HT1080 (cell line): ENCODE measurements at regions not wholly inside any gene's neighbourhood (a gene's known extent, or its start where the extent isn't known, plus 50 kb on each side); places are given as distances from the start of the nearest gene placed in this dataset.

Experiments
- DNase-seq: peaks from one replicate; pipeline ENCODE4 v3.0.0-alpha.2; 2015; ENCODE audit warnings: low read depth

DNA sequence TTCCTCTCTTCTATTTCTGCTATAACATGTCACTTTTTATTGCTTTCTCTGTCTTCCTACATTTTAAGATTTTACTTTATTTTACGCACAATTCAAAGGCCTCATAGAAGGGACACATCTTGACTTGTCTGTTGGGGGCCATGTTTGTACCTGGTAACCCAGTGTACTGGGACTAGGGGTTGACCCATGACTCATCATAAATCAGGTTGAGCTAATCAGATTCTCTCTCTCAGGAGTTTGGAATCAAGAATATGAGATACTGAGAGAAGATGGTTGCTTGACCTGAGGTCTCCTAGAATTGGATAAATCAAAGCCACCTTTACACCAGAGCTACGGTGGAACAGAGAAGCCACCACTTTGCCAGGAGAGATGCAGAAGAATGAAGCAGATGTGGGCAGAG, 153.0 kb downstream of the UXS1 start:
- no peak for DNase-seq

DNA sequence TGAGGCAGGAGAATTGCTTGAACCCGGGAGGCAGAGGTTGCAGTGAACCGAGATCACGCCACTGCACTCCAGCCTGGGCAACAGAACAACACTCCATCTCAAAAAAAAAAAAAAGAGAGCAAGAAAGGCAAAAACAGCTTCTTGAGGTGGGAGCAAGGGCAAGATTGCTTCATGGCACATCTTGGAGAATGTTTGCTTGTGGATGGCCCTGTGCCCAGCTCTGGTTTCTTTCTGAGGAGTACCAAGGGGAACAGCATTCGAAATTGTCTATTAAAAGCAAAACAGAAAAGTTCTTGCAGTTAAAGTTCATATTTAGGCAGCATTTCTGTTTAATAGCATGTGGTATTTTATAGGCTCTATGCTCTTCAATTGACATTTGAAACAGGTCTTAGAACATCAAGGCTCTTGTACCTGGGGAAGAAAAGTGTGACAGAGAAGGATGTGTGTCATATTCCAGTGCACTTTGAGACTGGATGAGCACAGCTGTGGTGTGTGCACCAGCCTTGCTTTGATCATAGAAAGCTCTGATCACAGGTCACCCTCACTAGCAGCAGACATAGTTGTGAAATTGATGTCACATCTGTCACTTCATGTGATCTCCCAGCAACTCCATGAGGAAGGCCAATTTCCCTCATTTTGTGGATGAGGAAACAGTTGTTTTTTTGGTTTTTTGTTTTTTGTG, 154.3 kb downstream of the UXS1 start:
- no peak for DNase-seq

DNA sequence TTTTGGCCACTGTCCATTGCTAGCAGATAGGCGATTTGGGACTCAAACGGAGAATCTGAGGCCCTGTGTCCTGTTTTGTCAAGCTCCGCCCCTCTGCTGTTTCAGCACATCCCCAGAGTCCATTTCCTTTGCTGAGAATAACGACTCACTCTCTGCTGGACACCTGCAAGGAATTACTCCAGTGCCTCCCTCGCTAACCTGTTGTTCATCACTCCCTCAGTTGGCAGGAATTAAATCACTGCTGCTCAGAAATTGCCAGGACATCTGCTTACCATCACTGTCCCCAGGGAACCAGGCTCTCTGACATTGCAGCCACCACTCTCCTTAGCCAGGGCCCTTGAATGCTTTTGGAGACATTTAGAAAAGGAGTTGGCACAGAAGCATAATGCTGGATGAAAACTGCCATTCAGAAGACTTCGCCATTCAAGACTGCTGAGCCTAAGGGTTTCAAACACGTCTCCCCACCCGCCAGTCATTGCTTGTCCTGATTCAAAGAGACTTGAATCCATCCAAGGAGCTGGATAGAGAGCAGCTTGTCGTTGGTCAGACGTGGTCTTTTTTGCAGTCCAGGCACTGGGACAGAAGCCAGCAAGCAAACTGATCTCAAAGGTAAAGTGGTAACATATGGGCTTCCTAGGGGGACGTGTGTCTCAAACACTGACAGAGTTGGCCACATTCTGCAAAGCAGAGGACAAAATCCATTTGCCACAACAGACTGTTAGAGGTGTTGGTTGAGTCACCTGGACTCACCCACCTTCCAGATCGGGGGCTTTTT, 155.3 kb downstream of the UXS1 start:
- DNase-seq: no peak

DNA sequence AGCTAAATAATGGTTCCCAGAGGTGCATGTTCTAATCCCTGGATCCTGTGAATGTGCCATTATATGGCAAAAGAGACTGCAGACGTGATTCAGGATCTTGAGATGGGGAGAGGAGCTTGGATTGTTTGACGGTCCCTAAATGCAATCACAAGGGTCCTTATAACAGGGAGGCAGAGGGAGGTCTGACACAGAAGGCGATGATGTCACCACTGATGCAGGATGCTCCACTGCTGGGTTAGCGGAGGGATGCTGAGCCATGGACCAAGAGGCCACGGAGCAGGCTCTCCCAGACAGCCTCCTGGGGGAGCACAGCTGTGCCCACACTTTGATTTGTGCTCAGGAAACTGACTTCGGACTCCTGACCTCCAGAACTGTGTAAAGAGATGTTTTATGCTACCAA, 156.2 kb downstream of the UXS1 start:
- no peak for DNase-seq

DNA sequence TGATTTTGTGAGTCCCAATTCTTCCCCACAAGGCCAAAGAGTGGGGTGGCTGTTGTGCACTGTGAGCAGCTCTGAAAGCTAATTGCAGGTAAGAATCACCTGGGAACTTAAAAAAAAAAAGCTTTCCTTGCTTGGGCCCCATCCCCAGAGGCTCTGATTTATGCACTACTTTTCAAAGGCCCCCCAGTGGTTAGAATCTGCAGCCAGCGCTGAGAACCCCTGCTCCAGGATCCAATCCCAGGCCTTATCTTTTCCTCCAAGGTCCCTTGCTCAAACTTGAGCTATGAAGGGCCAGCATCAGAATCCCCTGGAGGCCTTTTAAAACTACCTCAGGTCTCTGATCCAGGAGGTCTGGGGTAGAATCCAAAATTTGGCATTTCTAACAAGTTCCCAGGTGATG, 156.8 kb downstream of the UXS1 start:
- DNase-seq: no peak

DNA sequence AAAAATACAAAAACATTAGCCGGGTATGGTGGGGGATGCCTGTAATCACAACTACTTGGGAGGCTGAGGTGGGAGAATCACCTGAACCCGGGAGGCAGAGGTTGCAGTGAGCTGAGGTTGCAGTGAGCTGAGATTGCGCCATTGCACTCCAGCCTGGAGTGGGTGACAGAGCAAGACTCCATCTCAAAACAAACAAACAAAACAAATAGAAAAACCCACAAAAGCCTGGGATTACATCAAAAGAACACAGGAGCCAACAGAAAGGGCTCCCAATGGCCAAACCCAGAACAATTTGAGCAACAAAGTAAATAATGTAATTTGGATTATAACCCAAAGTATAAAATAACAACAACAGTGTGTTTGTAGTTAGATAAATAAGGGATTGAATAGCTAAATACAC, 159.8 kb downstream of the UXS1 start:
- no peak for DNase-seq

DNA sequence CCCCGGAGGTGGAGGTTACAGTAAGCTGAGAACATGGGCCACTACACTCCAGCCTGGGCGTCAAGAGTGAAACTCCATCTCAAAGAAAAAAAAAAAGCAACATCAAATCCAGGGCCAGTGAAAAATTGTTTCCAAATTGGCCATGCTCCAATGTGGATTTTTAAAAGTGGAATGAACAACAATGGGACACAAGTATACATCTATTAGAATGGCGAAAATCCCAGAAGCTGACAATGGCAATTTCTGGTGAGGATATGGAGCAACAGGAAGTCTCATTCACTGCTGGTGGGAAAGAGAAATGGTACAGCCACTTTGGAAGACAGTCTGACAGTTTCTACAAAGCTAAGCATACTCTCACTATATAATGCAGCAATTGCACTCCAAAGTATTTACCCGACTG, 161.4 kb downstream of the UXS1 start:
- DNase-seq: no peak

DNA sequence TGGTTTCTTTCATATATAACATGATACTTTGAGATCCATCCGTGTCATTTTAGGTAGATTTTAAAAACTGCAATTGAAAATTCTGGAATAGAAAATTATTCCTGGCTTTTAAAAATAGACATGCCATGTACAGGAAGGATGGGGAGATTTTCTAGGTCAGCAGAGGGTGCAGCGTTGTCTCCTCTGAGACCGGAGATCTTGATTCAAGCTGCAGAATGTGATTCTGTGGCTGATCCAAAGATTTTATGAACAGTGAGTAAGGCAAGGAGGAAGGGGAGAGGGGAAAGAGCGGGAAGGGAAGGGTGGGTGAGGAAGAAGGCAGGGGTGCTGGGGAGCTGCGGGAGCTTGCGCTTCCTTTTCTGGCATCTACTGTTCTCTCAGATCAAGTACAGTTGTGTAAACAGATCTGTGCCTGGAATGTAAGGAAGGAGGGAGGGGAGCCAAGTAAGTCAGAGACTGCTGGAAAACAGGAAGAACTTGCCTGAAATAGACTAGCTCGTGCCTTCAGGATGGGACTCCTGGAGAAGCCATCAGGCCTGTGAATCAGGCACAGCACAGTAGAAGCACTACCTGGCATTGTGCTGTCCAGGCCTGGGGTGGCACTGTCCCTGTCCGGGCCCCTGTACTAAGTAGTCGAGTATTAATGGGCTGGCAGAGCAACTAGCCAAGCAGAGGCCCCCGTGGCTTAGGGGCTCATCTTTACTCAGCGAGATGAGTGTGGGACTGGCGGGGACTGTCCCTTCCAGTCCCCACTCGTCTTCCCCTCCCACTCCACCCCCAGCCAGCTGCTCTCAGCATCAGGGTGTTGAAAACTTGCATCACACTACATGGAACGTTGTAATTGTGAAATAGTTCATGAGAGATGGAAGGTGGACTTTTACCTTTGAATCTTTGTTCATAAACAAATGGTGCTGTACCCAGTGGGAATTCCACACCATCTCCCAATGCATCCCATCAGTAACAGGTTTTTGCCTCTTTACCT, 163.5 kb downstream of the UXS1 start:
- DNase-seq: peak; percentile 58

DNA sequence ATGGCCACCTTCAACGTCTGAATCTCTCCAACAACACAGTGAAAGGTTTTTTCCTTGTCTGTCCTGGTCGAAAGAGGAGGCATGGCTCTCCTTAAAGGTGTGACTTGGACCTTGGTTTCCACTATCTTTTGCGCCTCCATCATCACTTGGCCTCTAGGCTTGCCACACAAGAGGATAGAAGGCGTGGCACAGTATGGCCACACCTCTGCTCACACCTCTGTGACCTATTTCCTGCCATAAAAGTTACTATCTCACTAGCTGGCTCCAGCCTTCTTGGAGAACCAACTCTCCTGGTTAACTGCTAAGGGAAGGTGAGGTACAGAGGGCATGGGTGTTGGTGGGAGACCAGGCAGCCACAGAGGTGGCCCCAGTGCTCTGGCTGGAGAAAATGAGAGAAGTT, 165.9 kb downstream of the UXS1 start:
- no peak for DNase-seq

DNA sequence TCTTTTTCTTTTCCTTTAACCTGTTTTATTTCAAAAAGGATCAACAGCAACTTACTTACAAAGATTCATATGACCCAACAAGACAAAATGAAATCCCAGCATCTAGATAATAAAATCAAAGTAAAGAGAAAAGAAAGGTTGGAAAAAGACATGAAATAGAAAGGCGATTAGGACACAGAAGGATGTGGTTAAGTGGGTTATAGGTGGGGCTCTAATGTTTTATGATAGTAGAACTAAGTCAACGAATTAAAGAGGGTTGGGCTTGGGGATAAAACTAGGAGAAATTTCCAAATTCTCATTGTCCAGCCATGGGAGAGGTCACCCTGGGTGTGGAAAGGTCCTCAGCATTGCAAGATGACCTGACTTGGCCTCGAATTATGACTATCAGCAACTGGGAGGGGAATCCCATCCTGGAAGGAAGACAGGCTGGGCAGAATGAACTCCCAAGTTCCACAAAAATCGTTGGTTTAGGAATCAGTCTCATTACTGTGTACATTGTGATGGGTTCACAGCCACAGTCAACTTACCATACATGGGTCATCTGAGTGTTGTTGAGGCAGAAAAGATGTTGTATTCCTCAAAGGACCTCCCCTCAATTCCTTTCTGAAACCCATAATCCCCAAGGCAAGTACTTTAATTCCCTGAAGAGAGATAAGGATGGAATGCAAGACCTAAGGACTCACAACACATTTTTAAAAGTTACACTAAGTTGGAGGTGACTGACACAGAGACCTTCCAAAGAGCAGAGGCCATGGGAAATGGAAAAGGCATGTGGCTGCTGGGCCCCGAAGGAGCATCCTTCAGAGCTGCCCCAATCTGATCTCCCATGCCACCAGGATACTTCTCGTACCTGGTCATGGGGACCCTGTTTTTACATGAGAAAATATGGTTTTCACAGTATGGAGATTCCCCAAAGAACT, 167.6 kb downstream of the UXS1 start:
- no peak for DNase-seq

DNA sequence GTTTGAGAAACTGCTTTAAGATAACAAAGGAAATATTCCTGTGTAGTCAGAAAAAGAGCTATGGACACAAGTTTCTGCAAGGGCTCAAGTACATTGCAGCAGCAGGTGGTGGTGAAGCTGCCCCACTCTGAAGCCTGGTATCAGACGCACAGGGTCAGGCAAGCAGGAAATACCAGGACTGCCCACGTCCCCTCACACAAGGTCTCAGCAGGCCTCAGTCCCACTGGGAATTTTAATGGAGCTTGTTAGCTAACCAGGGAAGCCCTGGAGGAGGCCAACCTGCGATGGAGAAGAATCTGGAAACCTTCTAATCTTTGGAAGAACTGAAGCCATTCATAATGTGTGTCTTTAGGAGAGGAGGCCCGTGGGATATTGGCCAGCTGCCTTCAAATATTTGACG, 168.3 kb downstream of the UXS1 start:
- DNase-seq: no peak

DNA sequence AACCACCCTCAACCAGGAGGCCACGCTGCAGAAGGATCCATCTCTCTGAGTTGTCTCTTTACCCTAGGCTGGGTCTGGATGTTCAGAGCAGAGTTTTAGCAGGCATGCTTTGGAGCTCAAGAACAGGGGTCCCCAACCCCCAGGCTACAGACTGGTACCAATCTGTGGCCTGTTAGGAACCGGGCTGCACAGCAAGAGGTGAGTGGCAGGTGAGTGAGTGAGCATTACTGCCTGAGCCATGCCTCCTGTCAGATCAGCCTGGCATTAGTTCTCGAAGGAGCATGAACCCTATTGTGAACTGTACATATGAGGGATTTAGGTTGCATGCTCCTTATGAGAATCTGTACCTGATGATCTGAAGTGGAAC, 172.5 kb downstream of the UXS1 start:
- no peak for DNase-seq

DNA sequence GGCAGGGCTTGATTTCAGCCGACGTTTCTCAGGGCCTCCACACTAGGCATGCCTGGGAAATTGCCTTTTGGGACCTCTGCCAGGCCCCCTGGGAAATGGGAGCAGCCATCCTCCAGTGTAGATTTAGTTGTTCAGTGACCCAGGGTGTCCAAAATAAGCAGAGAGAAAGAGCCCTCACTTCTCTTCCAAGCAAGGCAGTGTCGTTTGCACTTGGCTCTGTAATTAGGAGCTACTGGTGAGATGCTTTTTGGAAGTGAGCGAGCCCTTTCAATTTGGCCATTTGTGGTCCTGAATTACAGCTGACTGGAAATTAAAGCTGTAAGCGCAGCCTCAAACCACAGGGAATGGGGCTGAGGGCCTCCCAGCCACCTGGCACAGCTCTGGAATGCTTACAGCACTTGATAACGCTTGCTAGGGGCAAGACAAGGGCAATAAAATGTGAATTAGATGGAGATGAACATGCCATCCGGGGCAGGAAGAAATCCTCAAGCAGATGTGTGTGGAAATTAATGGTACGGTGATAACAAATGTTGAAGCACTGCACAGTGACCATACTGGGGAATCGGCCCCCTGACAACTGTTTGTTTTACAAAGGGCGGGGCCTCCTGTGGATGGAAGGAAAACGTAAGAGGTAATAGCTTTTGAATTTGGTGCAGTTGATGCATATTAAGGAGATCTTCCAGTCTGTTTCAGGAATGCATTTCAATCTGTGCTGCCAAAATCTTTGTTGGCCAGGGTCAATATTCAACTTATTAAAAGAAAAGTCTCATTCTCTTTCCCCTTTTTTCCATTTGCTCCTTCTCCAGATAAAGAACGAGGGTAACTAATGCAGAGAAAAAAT, 173.1 kb downstream of the UXS1 start:
- DNase-seq: no peak

DNA sequence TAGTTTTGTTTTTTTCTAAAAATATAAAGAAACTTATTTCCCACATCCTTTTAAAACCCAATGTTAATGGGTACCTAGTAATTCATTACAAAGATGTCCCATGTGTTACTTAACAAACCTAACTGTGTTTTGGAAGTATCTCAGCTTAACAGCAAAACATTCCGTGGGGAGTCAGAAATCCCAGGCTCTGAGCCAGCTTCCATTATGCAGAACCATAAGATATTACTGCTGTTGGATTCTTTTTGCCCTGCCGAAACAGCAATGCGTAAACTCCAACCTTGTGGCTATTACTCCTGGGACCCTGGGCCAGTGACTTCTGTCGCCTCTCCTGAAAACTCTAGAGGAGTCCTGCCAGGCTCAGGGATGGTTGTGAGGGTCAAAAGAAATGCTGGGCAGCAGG, 174.1 kb downstream of the UXS1 start:
- DNase-seq: no peak

DNA sequence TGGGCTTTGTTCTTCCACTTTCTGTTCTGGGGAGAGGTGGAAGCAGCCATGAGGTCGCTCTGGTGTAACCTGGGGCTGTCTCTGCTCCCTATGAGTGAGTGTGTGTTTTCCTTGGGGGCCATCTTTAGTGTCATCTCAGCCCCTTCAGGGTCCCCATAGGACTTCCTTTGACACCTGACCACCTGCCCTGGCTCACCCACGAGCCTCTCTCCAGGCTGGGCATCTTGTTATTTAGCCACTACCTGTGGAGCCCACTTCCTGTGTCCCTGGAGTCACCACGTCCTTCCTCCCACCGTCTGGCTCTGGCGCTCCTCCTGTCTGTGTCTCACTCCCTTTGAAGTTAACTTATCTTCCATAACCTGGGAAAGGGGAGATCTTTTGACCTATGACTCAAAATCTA, 176.0 kb downstream of the UXS1 start:
- DNase-seq: no peak

DNA sequence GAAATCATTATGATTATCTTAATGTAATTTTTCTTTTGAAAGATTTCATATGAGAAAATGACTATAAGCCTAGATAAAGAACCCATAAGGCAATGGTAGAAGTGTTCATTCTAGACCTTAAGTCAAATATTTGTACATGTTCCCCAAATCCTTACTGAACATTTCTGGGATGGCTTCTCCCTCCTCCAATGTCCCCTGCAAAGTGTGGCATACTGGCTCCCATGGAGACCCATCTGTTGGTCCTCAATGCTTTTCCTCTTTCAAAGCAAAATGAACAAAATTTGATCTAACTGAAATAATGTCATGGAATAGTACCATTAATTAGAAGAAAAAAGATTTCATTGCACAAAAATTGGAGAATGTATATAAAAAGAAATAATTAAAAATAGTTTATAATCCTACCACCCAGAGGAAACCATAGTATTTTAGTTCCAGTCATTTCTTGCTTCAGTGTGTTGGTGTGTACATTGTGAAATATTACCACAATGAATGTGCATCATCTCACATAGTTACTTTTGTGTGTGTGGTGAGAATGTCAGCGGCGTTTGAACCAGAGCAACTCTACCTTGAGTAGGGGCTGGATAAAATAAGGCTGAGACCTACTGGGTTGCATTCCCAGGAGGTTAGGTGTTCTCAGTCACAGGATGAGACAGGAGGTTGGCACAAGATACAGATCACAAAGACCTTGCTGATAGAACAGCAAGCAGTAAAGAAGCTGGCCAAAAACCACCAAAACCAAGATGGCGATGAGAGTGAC, 181.3 kb downstream of the UXS1 start:
- DNase-seq: no peak

DNA sequence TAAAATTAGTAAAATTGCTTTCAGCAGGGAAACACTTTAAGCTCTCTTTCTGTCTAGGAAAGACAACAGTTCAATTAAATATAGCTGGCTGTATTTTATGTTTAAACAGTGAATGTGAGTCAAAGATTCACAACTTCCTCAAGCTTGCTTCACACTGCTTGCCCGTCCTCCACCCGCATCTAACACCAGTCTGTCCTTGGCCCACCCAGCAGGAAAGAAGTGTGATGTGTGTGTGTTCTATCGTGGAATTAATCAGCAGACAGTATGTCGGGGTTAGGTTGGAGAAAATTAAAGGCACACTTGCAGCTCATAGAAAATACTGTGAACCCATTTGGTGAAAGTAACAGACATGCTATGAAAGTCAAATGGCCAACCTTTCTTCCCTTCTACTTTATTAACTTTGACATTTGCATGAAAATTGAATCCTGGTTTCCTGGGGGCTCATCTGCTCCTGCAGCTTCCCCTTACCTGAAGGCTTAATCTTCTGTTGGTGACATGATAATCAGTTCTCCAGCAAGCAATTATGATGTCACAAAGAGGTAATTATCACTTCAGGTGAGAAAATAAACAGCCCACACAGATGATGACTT, 182.0 kb downstream of the UXS1 start:
- no peak for DNase-seq

DNA sequence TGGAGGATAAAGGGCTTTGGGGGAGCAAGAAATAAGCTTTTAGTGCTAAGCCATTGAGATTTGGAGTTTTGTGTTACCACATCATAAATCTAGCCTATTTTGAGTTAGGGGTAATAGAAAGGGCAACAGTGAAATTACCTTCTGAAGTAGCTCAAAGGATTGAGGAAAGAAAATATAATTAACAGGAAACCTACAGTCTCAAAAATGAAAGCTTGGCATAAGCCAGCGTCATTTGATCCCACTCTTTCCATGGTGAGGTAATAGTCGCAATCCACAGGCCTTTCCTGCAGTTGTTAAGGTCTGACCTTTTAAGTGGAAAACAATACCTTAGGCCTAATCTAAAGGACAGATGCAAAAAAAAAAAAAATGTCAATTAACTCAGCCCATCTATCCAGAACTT, 182.7 kb downstream of the UXS1 start:
- no peak for DNase-seq

DNA sequence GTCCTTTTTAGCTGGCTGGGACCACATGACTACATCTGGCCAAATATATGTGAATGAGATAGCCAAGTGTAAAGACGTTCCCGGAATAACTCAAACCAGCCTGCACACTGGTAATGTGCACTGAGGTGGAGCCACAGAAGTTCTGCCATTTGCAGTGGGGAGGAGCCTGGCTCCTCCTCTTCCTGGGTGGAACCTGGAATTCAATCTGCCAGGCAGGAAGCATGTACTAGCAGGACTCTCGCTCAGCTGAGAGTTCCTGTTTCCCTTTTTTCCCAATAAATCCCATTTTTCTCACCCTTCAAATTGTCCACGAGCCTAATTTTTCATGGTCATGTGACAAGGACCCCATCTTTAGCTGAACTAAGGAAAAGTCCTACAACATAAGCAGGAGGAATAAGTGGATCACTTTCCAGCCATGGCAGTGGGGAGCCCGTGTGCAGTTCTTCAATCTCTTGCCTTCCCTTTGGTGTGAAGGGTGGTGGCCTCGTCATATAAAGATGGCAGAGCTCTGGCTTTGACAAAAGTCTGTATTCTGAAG, 183.2 kb downstream of the UXS1 start:
- no peak for DNase-seq
